KOPT-K1 (cell line): ENCODE measurements at regions not wholly inside any gene's neighbourhood (a gene's known extent, or its start where the extent isn't known, plus 50 kb on each side); places are given as distances from the start of the nearest gene placed in this dataset.

Source experiments
- H3K27ac ChIP-seq: fragments of 200-600 bp; sonication (generic); 2 replicates; pipeline ENCODE4 v1.5.1; 2016; ENCODE audit warnings: antibody characterized with exemption, mild to moderate bottlenecking, low read depth, low read length; ENCODE audit not compliant: poor library complexity, severe bottlenecking
- H3K36me3 ChIP-seq: fragments of 200-600 bp; sonication (generic); 2 replicates; pipeline ENCODE4 v1.5.1; 2017; ENCODE audit warnings: antibody characterized with exemption, mild to moderate bottlenecking, low read length, moderate library complexity; ENCODE audit not compliant: insufficient read depth
- H3K9me3 ChIP-seq: fragments of 200-600 bp; sonication (generic); 2 replicates; pipeline ENCODE4 v1.5.1; 2017; ENCODE audit warnings: antibody characterized with exemption, low read length, mild to moderate bottlenecking; ENCODE audit not compliant: insufficient read depth, poor library complexity, severe bottlenecking

DNA sequence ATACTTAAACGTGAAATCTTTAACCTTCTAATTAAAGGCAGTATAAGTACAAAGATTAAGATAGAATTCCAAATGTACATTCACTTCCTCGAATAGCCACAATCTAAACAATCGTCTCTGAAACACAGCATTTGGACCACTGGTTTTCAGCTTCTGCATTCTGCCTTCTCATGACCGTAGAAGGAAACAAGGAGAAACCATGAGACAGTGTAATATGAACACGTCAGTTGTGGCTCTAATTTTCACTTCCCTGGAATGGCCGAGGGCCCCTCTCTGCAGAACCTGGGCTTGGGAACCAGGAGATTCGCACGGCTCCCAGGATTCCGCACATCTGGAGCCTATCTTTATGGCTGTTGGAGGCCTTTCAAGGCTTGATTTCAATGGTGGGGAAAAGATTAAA is 189.3 kb downstream of the KLF6 start:
- H3K27ac ChIP-seq, result no peak overlapping the region
- no peaks in the 10 kb centered on the region for H3K36me3 ChIP-seq
- no peaks in the 10 kb centered on the region for H3K9me3 ChIP-seq

GRCh38 chr10:3593611-3594010 is 191.4 kb downstream of the KLF6 start:
- Histone ChIP-seq H3K27ac (no peak overlapping the region), H3K9me3 (no peaks in the 10 kb centered on the region), H3K36me3 (no peaks in the 10 kb centered on the region)

DNA sequence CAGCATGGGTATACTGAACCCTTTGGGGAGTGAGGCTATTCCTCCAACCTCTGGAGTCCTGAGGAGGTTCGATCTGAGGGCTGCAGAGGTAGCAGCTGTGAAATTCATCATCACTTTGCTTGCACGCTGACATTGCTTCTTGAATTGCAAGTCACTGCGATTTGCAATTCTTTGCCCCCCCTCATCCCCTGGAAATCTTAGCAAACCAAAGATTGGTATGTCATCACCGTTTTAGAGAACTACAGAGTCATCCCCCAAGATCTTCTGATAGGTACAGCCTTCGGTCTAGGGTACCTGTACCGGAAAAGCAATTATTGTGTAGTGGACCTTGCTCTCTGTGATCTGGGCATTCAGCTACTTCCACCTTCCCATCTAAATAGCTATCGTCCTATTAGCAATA is 192.6 kb downstream of the KLF6 start:
- no peaks in the 10 kb centered on the region for H3K36me3 ChIP-seq
- no peak overlapping the region for H3K27ac ChIP-seq
- H3K9me3 ChIP-seq, result no peaks in the 10 kb centered on the region

GRCh38 chr10:3588816-3589215 is 196.2 kb downstream of the KLF6 start:
- no peak overlapping the region for H3K27ac ChIP-seq
- H3K36me3 ChIP-seq, result no peaks in the 10 kb centered on the region
- H3K9me3 ChIP-seq, result no peaks in the 10 kb centered on the region

DNA sequence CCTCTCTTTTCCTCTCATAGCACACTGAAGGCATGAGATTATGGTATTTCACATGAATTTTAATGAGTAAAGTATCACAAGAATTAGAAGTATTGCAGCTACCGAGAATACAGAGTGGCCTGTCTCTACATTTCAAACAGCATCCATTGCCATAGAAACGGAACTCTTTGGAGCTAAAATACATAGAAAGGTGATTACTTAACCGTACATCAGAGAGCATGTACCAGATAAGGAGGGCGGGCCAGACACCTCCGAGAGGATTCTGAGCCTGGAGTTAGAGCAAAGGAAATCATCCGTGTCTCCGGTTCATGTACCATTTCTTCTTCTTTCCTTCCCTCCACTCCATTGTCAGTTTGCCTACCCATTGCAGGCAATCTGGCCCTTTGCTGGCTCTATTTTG is 196.7 kb downstream of the KLF6 start:
- Histone ChIP-seq H3K27ac (no peak overlapping the region), H3K36me3 (no peaks in the 10 kb centered on the region)

GRCh38 chr10:3584926-3585784 is 199.9 kb downstream of the KLF6 start:
- no peak overlapping the region for H3K27ac ChIP-seq
- H3K9me3 ChIP-seq, result no peaks in the 10 kb centered on the region
- H3K36me3 ChIP-seq, result no peaks in the 10 kb centered on the region

More for the DNA sequence above, 196.7 kb downstream of the KLF6 start:
- no peaks in the 10 kb centered on the region for H3K9me3 ChIP-seq

DNA sequence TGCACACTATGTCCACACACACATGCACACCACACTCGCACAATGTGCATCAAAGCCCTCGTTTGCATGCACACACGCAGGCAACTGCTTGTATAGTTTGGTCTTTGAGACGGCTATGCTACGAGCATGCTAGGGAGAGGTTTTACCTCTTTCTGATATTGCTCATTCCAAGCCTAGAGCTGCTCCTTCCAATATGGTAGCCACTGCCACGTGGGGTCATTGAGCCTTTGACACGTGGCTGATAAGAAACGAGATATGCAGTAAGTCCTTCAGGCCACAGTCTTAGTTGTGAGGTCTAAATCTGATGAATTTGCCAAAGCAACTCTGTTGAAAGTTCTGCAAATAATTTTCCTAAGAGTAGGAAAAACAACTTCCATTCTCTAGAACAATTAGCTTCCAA is 204.4 kb downstream of the KLF6 start:
- Histone ChIP-seq H3K9me3 (no peaks in the 10 kb centered on the region), H3K36me3 (no peaks in the 10 kb centered on the region), H3K27ac (no peak overlapping the region)

DNA sequence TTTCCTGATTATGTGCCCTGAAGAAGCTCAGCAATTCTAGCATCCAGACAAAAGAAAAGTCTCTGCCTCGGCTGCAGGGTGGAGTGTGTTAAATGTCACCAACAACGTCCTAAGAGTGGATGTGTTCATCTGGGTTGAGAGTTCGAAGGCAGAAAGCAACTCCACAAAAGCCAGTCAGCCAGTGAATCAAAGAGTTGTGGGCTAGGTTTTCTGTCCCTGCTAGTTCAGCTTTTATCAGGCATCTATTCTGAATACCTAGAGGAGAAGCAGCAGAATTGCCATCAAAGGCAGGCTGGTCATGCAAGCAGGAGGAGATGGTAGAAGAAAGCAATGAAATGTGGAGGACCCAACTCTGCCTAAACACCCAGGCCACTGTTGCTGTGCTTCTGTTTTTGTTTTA is 205.2 kb downstream of the KLF6 start:
- no peaks in the 10 kb centered on the region for H3K36me3 ChIP-seq
- H3K9me3 ChIP-seq, result no peaks in the 10 kb centered on the region
- no peak overlapping the region for H3K27ac ChIP-seq

DNA sequence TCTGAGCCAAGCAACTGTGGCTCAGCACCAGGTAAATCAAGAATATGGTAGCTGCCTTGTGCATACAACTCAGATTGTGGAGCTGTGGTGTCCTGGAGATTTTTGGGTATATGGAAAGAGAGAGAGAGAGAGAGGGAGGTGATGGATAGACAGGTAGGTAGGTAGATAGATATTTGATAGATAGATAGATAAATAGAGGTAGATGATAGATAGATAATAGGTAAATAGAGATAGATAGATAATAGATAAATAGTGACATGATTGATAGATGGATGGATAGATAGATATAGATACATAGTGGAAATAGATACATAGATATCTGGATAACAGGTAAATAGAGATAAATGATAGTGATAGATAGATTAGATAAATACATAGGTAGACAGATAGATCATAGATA is 206.3 kb downstream of the KLF6 start:
- H3K36me3 ChIP-seq, result no peaks in the 10 kb centered on the region
- no peaks in the 10 kb centered on the region for H3K9me3 ChIP-seq
- H3K27ac ChIP-seq, result no peak overlapping the region

DNA sequence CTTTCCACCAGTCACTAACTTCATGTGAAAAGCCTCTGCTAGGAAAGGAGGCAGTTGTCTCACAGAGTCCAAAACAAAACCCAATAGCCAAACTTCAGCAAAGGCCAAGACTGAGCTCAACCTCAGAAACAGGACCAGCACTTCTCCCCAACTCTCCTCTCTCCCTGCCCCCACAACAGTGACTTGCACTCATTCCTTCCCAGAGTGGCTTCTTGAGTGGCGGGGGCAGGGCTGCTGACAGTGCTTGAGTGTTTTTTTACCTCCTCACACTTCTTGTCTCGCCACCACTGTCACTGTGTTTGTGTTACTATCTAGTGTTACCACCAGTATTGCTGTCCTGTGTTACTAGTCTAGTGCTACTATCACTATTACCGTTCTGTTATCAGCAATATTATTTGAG is 206.8 kb downstream of the KLF6 start:
- Histone ChIP-seq H3K9me3 (no peaks in the 10 kb centered on the region), H3K36me3 (no peaks in the 10 kb centered on the region), H3K27ac (no peak overlapping the region)

GRCh38 chr10:3574451-3574850 is 210.6 kb downstream of the KLF6 start:
- H3K27ac ChIP-seq, result no peak overlapping the region
- no peaks in the 10 kb centered on the region for H3K36me3 ChIP-seq
- H3K9me3 ChIP-seq, result no peaks in the 10 kb centered on the region

- Histone ChIP-seq H3K36me3 (no peaks in the 10 kb centered on the region), H3K27ac (no peak overlapping the region), H3K9me3 (no peaks in the 10 kb centered on the region)
Measured at GRCh38 chr10:3573498-3573897, 211.5 kb downstream of the KLF6 start.

DNA sequence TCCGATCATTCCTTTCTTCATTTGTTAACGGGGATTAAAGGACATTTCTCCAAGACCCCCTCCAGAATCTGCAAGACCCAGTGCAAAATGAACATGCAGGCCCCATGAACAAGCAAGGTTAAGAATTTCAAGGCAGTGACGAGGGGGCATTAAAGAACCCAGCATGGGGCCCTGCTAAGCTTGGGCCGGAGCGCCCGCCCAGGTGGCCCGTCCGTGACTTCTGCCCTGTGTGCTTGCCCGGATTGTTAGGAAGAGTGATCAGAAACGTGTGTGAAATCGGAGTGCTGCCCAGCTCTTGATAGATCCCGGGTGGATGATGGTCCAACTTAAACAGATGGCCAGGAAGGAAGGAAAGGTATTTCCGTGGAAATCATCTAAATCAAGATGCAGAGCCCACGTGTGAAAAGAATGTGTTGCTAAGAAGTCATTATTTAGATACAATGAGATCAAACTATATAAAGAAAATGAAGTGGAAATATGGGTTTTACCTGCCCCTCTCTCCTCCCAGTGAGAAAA is 213.6 kb downstream of the KLF6 start:
- H3K36me3 ChIP-seq, result no peaks in the 10 kb centered on the region
- no peak overlapping the region for H3K27ac ChIP-seq
- H3K9me3 ChIP-seq, result no peaks in the 10 kb centered on the region

GRCh38 chr10:3570855-3571266 is 214.1 kb downstream of the KLF6 start:
- Histone ChIP-seq H3K9me3 (peaks cover 2% of the 10 kb centered on the region), H3K27ac (no peak overlapping the region), H3K36me3 (no peaks in the 10 kb centered on the region)

- Histone ChIP-seq H3K9me3 (peaks cover 5% of the 10 kb centered on the region), H3K36me3 (no peaks in the 10 kb centered on the region), H3K27ac (no peak overlapping the region)
Measured at GRCh38 chr10:3570131-3570729, 214.8 kb downstream of the KLF6 start.

DNA sequence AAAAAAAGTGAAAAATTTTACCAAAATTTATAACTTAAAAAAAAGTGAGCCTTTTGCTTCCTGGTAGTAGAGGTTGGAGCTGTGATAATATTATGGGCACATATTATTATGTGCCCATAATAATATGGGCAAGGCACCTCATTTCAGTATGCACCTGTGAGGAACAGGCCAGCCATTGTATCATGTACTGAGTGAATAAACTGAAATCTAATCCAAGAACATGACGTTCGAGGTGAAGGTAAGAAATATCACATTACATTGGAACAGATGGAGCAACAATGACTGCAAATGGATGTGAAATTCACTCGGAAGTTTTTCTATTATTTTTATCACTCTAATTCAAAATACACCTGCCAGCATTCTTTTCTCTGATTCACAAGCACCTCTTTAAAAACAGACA is 216.0 kb downstream of the KLF6 start:
- Histone ChIP-seq H3K9me3 (peaks cover 5% of the 10 kb centered on the region), H3K27ac (no peak overlapping the region), H3K36me3 (no peaks in the 10 kb centered on the region)
